GM12878 (cell line): ENCODE measurements at regions not wholly inside any gene's neighbourhood (a gene's known extent, or its start where the extent isn't known, plus 50 kb on each side); places are given as distances from the start of the nearest gene placed in this dataset.
A peak's percentile ranks its signal among the peaks of the same experiment; 100 is the strongest.

Experiments used
- ASH2L ChIP-seq: fragments of 300-600, 200-600 bp; sonication (generic); IDR thresholded peaks from 2 replicates; pipeline ENCODE4 v1.6.1; 2017; ENCODE audit warnings: low read depth, mild to moderate bottlenecking, borderline replicate concordance
- CEBPB ChIP-seq, 2 experiments: fragments of 150-350 bp in 1 of 2; IDR thresholded peaks; 2 replicates each; pipeline ENCODE4 v1.6.1; 2012 to 2014; ENCODE audit warnings: low read depth in 2 of 2, low read length in 2 of 2, borderline replicate concordance in 1 of 2, inconsistent platforms in 1 of 2
- EP300 ChIP-seq, 2 experiments: fragments of 150-350 bp in 1 of 2; IDR thresholded peaks; 2 replicates each; pipeline ENCODE4 v1.6.1; 2011 to 2012; ENCODE audit warnings: low read depth in 2 of 2, low read length in 2 of 2, borderline replicate concordance in 1 of 2, improper control_type of control experiment in 1 of 2, inconsistent platforms in 1 of 2; ENCODE audit not compliant: control insufficient read depth in 1 of 2
- FOS ChIP-seq: IDR thresholded peaks from 3 replicates; pipeline ENCODE4 v1.6.1; 2011; ENCODE audit warnings: borderline replicate concordance; ENCODE audit not compliant: insufficient read length; ENCODE audit errors: extremely low read depth
- FOXK2 ChIP-seq: fragments of 450-650 bp; IDR thresholded peaks from 2 replicates; pipeline ENCODE4 v1.6.1; 2017; ENCODE audit warnings: mild to moderate bottlenecking, moderate library complexity
- GABPA ChIP-seq: IDR thresholded peaks from 2 replicates; pipeline ENCODE4 v1.6.1; 2014; ENCODE audit warnings: antibody characterized with exemption, low read depth, mild to moderate bottlenecking, inconsistent platforms
- HDGF ChIP-seq: fragments of 450-650 bp; IDR thresholded peaks from 2 replicates; pipeline ENCODE4 v1.6.1; 2016; ENCODE audit warnings: antibody characterized with exemption
- JUND ChIP-seq: IDR thresholded peaks from 2 replicates; pipeline ENCODE4 v1.6.1; 2012; ENCODE audit warnings: low read depth, mild to moderate bottlenecking, low read length, improper control_type of control experiment, moderate library complexity
- KDM1A ChIP-seq: fragments of 200-600 bp; sonication (generic); IDR thresholded peaks from 2 replicates; pipeline ENCODE4 v1.6.1; 2016; ENCODE audit warnings: borderline replicate concordance
- KLF5 ChIP-seq: fragments of 450-650 bp; IDR thresholded peaks from 2 replicates; pipeline ENCODE4 v1.6.1; 2014; ENCODE audit warnings: mild to moderate bottlenecking; ENCODE audit not compliant: partially characterized antibody
- LARP7 ChIP-seq: fragments of 450-650 bp; IDR thresholded peaks from 2 replicates; pipeline ENCODE4 v1.6.1; 2017; ENCODE audit warnings: mild to moderate bottlenecking
- MEF2A ChIP-seq: IDR thresholded peaks from 2 replicates; pipeline ENCODE4 v1.6.1; 2011; ENCODE audit warnings: low read depth, mild to moderate bottlenecking, low read length, moderate library complexity; ENCODE audit not compliant: insufficient read depth
- NFXL1 ChIP-seq: fragments of 450-650 bp; IDR thresholded peaks from 2 replicates; pipeline ENCODE4 v1.6.1; 2017; ENCODE audit warnings: antibody characterized with exemption, mild to moderate bottlenecking, borderline replicate concordance
- NRF1 ChIP-seq: conservative IDR thresholded peaks from 2 replicates; pipeline ENCODE4 v1.6.1; 2011; ENCODE audit warnings: mild to moderate bottlenecking, low read depth, low read length, improper control_type of control experiment
- RFX5 ChIP-seq: IDR thresholded peaks from 2 replicates; pipeline ENCODE4 v1.6.1; 2011; ENCODE audit warnings: low read depth, low read length, improper control_type of control experiment
- SUZ12 ChIP-seq: fragments of 200-600 bp; sonication (generic); IDR thresholded peaks from one replicate; pipeline ENCODE4 v1.6.1; 2018; ENCODE audit warnings: antibody characterized with exemption, mild to moderate bottlenecking; ENCODE audit not compliant: unreplicated experiment
- TF ChIP-seq, protein P1 (sequence below): fragments of 450-650 bp; IDR thresholded peaks from 2 replicates; pipeline ENCODE4 v1.6.1; 2017; ENCODE audit warnings: antibody characterized with exemption, mild to moderate bottlenecking, moderate library complexity

DNA sequence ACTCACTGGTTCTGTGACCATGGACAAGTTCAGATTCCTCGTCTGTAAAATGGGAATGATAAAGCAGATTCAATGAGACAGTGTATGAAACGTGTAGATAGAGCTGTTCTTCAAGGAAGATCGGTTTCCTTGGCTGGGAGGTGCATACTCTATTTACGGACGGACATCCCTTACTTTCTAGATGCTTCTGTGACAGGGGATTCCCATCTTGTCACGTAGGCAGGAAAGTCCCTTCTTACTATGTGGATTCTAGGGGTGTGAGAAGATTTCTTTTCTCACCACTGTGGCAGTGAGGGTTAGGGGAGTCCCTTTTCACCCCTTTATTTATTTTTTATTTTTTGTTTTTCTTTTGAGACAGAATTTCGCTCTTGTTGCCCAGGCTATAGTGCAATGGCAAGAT is 180.9 kb upstream of the TBL1XR1 start (continued):
- TF ChIP-seq KLF5 (no peak), FOS (no peak), MEF2A (peak; percentile 74; the same call in 1 of the 2 replicates), FOXK2 (no peak), KDM1A (no peak), RFX5 (no peak), LARP7 (no peak), NRF1 (no peak), ASH2L (no peak), CEBPB (IDR thresholded peaks at IDR 0.05; ENCODE audit: borderline replicate concordance in 1 of 2, low read depth in 2 of 2, low read length in 2 of 2) (no peak), NFXL1 (no peak), SUZ12 (no peak), EP300 (IDR thresholded peaks at IDR 0.05; ENCODE audit: borderline replicate concordance in 1 of 2, control insufficient read depth in 1 of 2, low read depth in 2 of 2, low read length in 2 of 2) (peak in 1 of 2 experiments; percentile 52; a peak in 1 of 4 replicates), JUND (no peak), GABPA (no peak), HDGF (no peak)
- TF ChIP-seq, protein P1, sequence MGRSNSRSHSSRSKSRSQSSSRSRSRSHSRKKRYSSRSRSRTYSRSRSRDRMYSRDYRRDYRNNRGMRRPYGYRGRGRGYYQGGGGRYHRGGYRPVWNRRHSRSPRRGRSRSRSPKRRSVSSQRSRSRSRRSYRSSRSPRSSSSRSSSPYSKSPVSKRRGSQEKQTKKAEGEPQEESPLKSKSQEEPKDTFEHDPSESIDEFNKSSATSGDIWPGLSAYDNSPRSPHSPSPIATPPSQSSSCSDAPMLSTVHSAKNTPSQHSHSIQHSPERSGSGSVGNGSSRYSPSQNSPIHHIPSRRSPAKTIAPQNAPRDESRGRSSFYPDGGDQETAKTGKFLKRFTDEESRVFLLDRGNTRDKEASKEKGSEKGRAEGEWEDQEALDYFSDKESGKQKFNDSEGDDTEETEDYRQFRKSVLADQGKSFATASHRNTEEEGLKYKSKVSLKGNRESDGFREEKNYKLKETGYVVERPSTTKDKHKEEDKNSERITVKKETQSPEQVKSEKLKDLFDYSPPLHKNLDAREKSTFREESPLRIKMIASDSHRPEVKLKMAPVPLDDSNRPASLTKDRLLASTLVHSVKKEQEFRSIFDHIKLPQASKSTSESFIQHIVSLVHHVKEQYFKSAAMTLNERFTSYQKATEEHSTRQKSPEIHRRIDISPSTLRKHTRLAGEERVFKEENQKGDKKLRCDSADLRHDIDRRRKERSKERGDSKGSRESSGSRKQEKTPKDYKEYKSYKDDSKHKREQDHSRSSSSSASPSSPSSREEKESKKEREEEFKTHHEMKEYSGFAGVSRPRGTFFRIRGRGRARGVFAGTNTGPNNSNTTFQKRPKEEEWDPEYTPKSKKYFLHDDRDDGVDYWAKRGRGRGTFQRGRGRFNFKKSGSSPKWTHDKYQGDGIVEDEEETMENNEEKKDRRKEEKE = no peak
